ENCODE measurements at regions not wholly inside any gene's neighbourhood (a gene's known extent, or its start where the extent isn't known, plus 50 kb on each side); places are given as distances from the start of the nearest gene placed in this dataset.

GRCh38 chr1:168424281-168424680, 119.5 kb downstream of the XCL2 start:
- POLR2A ChIA-PET = no interaction called here
- intact Hi-C loops (cut with micrococcal nuclease) = no loop called here
- Mint-ChIP-seq H3K27ac (ENCODE audit: low read depth, unreplicated experiment) (no peak overlapping the region), H3K9me3 (ENCODE audit: unreplicated experiment) (no peaks in the 10 kb centered on the region), H3K4me1 (ENCODE audit: insufficient read depth, unreplicated experiment) (no peaks in the 10 kb centered on the region), H3K36me3 (ENCODE audit: insufficient read depth, unreplicated experiment) (peaks cover 5% of the 10 kb centered on the region), H3K27me3 (ENCODE audit: insufficient read depth, unreplicated experiment) (peaks cover 9% of the 10 kb centered on the region), H3K4me3 (ENCODE audit: unreplicated experiment) (no peak overlapping the region)
- CTCF ChIA-PET = interaction anchor here (0.6 to 3.5 kb wide), 6 partner anchors 15 to 925 kb away, joined by 3 to 19 read pairs (median 4); no protein-coding TSS in a partner anchor
- no peak for TF ChIP-seq CTCF (IDR thresholded peaks at IDR 0.05; ENCODE audit: unreplicated experiment)
- DNase-seq (ENCODE audit: unreplicated experiment) = no peak
- no TSS peak for BruUV-seq (replicated peaks)

GRCh38 chr1:168422203-168422847, 121.5 kb downstream of the XCL2 start:
- POLR2A ChIA-PET = interaction anchor here (0.6 to 2.4 kb wide), 5 partner anchors 12 to 81 kb away, joined by 3 to 7 read pairs (median 3); no protein-coding TSS in a partner anchor
- no peak for TF ChIP-seq CTCF (IDR thresholded peaks at IDR 0.05; ENCODE audit: unreplicated experiment)
- no peaks in the 10 kb centered on the region for H3K9me3 Mint-ChIP-seq (ENCODE audit: unreplicated experiment)
- no TSS peak for BruUV-seq (replicated peaks)
- H3K27ac Mint-ChIP-seq (ENCODE audit: low read depth, unreplicated experiment) = no peak overlapping the region
- no peaks in the 10 kb centered on the region for H3K4me1 Mint-ChIP-seq (ENCODE audit: insufficient read depth, unreplicated experiment)
- intact Hi-C loops (cut with micrococcal nuclease) = no loop called here
- no peak overlapping the region for H3K4me3 Mint-ChIP-seq (ENCODE audit: unreplicated experiment)
- DNase-seq (ENCODE audit: unreplicated experiment) = peak; percentile 47
- H3K27me3 Mint-ChIP-seq (ENCODE audit: insufficient read depth, unreplicated experiment) = peaks cover 9% of the 10 kb centered on the region
- H3K36me3 Mint-ChIP-seq (ENCODE audit: insufficient read depth, unreplicated experiment) = peaks cover 5% of the 10 kb centered on the region
- CTCF ChIA-PET = interaction anchor here (0.6 to 2.8 kb wide), 14 partner anchors 9 to 193 kb away, joined by 3 to 17 read pairs (median 3); no protein-coding TSS in a partner anchor

- H3K27ac Mint-ChIP-seq (ENCODE audit: low read depth, unreplicated experiment) = no peak overlapping the region
- CTCF ChIA-PET = interaction anchor here (1.1 to 2.8 kb wide), 6 partner anchors 8 to 79 kb away, joined by 3 to 17 read pairs (median 4); no protein-coding TSS in a partner anchor
Measured at GRCh38 chr1:168421399-168422004, 122.3 kb downstream of the XCL2 start.

More at GRCh38 chr1:168421399-168422004, 122.3 kb downstream of the XCL2 start:
- Mint-ChIP-seq H3K4me1 (ENCODE audit: insufficient read depth, unreplicated experiment) (no peaks in the 10 kb centered on the region), H3K9me3 (ENCODE audit: unreplicated experiment) (no peaks in the 10 kb centered on the region), H3K4me3 (ENCODE audit: unreplicated experiment) (no peak overlapping the region), H3K36me3 (ENCODE audit: insufficient read depth, unreplicated experiment) (peaks cover 5% of the 10 kb centered on the region), H3K27me3 (ENCODE audit: insufficient read depth, unreplicated experiment) (peaks cover 9% of the 10 kb centered on the region)
- intact Hi-C loops (cut with micrococcal nuclease) = no loop called here
- POLR2A ChIA-PET = interaction anchor here (2.4 kb wide), 1 partner anchor 81 kb away, joined by 7 read pairs; no protein-coding TSS in a partner anchor
- no TSS peak for BruUV-seq (replicated peaks)
- TF ChIP-seq CTCF (IDR thresholded peaks at IDR 0.05; ENCODE audit: unreplicated experiment) = no peak
- DNase-seq (ENCODE audit: unreplicated experiment) = no peak

Measured in MCF 10A (cell line).